Suppressor macrophage (primary cell): ENCODE measurements at regions not wholly inside any gene's neighbourhood (a gene's known extent, or its start where the extent isn't known, plus 50 kb on each side); places are given as distances from the start of the nearest gene placed in this dataset.

Experiments
- DNase-seq, 4 experiments: peaks; one replicate each; pipeline ENCODE4 v3.0.0-alpha.2; 2020 to 2022

- no peak for DNase-seq
These were observed 90.0 kb upstream of the PRR5 start for GRCh38 chr22:44611880-44612496.

- no peak for DNase-seq
These were observed 91.9 kb upstream of the PRR5 start for GRCh38 chr22:44610071-44610470.

- DNase-seq, result no peak
These were observed 92.5 kb upstream of the PRR5 start for GRCh38 chr22:44609400-44609988.

GRCh38 chr22:44608597-44609399, 93.2 kb upstream of the PRR5 start:
- DNase-seq, result no peak

- DNase-seq, result no peak
These were observed 95.9 kb upstream of the PRR5 start for GRCh38 chr22:44606126-44606525.

- peak in 2 of 4 experiments; percentile 26 to 39 for DNase-seq
These were observed 96.5 kb upstream of the PRR5 start for GRCh38 chr22:44605486-44605885.

- peak in 1 of 4 experiments; percentile 20 for DNase-seq
These were observed 97.0 kb upstream of the PRR5 start for GRCh38 chr22:44604991-44605390.

GRCh38 chr22:44604455-44604854, 97.5 kb upstream of the PRR5 start:
- DNase-seq, result no peak

GRCh38 chr22:44603767-44604166, 98.2 kb upstream of the PRR5 start:
- peak; percentile 84 to 95 (median 90) for DNase-seq

- DNase-seq, result no peak
These were observed 100.3 kb upstream of the PRR5 start for GRCh38 chr22:44601725-44602124.

- DNase-seq, result no peak
These were observed 100.8 kb upstream of the PRR5 start for GRCh38 chr22:44601189-44601588.

- no peak for DNase-seq
These were observed 101.7 kb upstream of the PRR5 start for GRCh38 chr22:44600207-44600785.

GRCh38 chr22:44599500-44600140, 101.6 kb upstream of the RTL6 start:
- no peak for DNase-seq

- no peak for DNase-seq
These were observed 101.1 kb upstream of the RTL6 start for GRCh38 chr22:44599084-44599483.

- DNase-seq, result no peak
These were observed 99.6 kb upstream of the RTL6 start for GRCh38 chr22:44597616-44598015.

GRCh38 chr22:44596396-44597125, 98.5 kb upstream of the RTL6 start:
- DNase-seq, result no peak

- peak; percentile 33 to 67 (median 48) for DNase-seq
These were observed 97.9 kb upstream of the RTL6 start for GRCh38 chr22:44595841-44596341.

- DNase-seq, result no peak
These were observed 96.9 kb upstream of the RTL6 start for GRCh38 chr22:44594951-44595350.

- no peak for DNase-seq
These were observed 94.8 kb upstream of the RTL6 start for GRCh38 chr22:44592824-44593148.

GRCh38 chr22:44592126-44592823, 94.2 kb upstream of the RTL6 start:
- no peak for DNase-seq

GRCh38 chr22:44591146-44591790, 93.2 kb upstream of the RTL6 start:
- no peak for DNase-seq
